ENCODE measurements at regions not wholly inside any gene's neighbourhood (a gene's known extent, or its start where the extent isn't known, plus 50 kb on each side); places are given as distances from the start of the nearest gene placed in this dataset.

- DNase-seq = no peak
Observed at GRCh38 chr3:76841747-76842146, 198.2 kb upstream of the ROBO2 start.

GRCh38 chr3:76842216-76842615 is 197.7 kb upstream of the ROBO2 start:
- DNase-seq = no peak

- DNase-seq = no peak
Observed at GRCh38 chr3:76855451-76855850, 184.4 kb upstream of the ROBO2 start.

GRCh38 chr3:76859596-76859995 is 180.3 kb upstream of the ROBO2 start:
- DNase-seq = no peak

- no peak for DNase-seq
Observed at GRCh38 chr3:76864355-76864754, 175.5 kb upstream of the ROBO2 start.

GRCh38 chr3:76866729-76867408 is 173.0 kb upstream of the ROBO2 start:
- no peak for DNase-seq

GRCh38 chr3:76869726-76870384 is 170.0 kb upstream of the ROBO2 start:
- DNase-seq = no peak

- no peak for DNase-seq
Observed at GRCh38 chr3:76871655-76872054, 168.2 kb upstream of the ROBO2 start.

GRCh38 chr3:76872999-76873398 is 166.9 kb upstream of the ROBO2 start:
- no peak for DNase-seq

- no peak for DNase-seq
Observed at GRCh38 chr3:76873532-76874242, 166.2 kb upstream of the ROBO2 start.

GRCh38 chr3:76879959-76880358 is 159.9 kb upstream of the ROBO2 start:
- DNase-seq = no peak

- DNase-seq = no peak
Observed at GRCh38 chr3:76886761-76887500, 153.0 kb upstream of the ROBO2 start.

- DNase-seq = no peak
Observed at GRCh38 chr3:76888856-76889255, 151.0 kb upstream of the ROBO2 start.

- DNase-seq = no peak
Observed at GRCh38 chr3:76889911-76890310, 150.0 kb upstream of the ROBO2 start.

- no peak for DNase-seq
Observed at GRCh38 chr3:76897076-76897475, 142.8 kb upstream of the ROBO2 start.

- DNase-seq = no peak
Observed at GRCh38 chr3:76900596-76900995, 139.3 kb upstream of the ROBO2 start.

- no peak for DNase-seq
Observed at GRCh38 chr3:76908156-76908555, 131.7 kb upstream of the ROBO2 start.

- no peak for DNase-seq
Observed at GRCh38 chr3:76912841-76913383, 127.0 kb upstream of the ROBO2 start.

- DNase-seq = no peak
Observed at GRCh38 chr3:76917436-76917835, 122.5 kb upstream of the ROBO2 start.

- DNase-seq = no peak
Observed at GRCh38 chr3:76920511-76920910, 119.4 kb upstream of the ROBO2 start.

- DNase-seq = no peak
Observed at GRCh38 chr3:76923485-76923884, 116.4 kb upstream of the ROBO2 start.

- no peak for DNase-seq
Observed at GRCh38 chr3:76930712-76931111, 109.2 kb upstream of the ROBO2 start.

GRCh38 chr3:76933245-76933644 is 106.7 kb upstream of the ROBO2 start:
- DNase-seq = no peak
